GM21717 (cell line): ENCODE measurements at regions not wholly inside any gene's neighbourhood (a gene's known extent, or its start where the extent isn't known, plus 50 kb on each side); places are given as distances from the start of the nearest gene placed in this dataset.

Experiments used
- ATAC-seq: cut with Tn5 transposase; IDR thresholded peaks from one replicate; pipeline ENCODE4 v1.9.1; 2021; ENCODE audit warnings: mild to moderate bottlenecking, moderate library complexity; ENCODE audit not compliant: unreplicated experiment

DNA sequence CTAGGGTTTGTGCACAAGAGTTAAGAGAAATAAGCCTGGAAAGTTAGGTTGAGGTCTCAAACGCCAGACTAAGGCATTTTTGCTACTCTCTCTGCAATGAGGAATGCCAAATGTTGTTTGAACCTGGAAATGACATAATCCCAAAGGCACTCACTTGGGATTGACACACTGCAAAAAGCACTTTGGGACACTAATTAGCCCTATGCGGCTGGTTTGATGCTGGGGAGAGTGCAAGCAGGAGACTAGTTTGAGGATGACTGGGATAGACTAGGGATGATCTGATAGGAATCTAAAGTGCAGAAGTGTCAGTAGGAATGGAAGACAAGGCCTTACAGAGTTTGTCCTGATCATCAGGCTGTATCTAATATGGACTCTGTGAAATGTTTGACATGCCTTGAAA is 469.0 kb downstream of the SLC4A3 start:
- ATAC-seq: no peak

DNA sequence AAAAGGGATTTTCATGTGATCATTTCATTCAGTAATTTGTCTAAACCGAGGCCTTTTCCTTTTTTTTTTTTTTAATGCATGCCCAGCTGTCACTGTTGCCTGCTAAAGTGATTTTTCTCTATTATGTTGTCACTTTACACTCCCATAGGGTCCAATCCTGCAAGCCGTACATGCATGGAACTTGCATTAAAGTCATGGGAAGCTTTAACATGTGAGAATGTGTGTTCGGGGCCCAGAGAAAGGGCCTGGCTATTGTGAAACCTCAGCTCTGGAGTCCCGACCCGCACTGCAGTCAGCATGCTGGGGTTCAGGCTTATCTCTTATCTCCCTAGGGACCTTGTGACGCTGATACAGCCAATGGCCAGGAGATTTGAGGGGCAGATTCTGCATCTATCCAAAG is 474.6 kb downstream of the SLC4A3 start:
- no peak for ATAC-seq

DNA sequence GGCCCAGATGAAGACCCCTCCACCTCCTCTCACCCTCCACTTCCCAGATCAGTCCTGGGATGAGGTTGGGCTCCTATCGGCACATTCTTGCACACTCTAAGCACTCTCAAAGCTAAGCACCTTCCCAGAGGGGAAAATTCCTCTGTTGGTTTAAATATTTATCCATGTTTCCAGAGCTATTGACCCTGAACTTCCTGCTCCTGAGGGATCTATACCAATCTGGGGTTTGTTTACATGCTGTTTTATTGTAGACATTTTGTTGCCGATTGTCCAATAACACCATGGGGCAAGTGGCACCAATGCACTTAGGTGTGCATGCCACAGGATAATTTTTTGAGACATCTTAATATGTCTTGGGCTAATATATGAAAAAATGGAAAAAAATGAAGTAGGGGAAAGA is 476.2 kb downstream of the SLC4A3 start:
- ATAC-seq: no peak

DNA sequence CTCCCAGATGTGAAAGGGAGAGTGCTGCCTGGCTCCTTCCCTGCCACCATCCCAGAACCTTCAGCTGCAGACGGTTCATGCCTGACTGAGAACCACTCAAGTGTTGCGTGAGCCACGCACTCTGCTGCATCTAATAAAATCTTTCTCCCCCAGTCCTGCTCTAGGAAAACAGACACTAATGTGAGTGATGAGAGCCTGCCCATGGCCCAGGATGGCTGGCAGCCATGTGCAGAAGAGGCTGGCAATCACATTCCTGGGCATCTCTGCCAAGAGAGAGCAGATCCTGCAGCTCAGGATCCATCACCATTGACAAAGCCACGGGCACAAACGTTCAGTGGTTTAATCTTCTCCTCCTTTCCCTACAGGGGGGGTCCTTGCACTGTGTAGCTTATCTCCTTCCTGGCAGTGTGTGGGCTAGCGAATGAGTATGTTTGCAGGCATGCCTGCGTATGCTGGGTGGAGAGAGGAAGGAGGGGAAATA is 477.5 kb downstream of the SLC4A3 start:
- ATAC-seq: no peak

DNA sequence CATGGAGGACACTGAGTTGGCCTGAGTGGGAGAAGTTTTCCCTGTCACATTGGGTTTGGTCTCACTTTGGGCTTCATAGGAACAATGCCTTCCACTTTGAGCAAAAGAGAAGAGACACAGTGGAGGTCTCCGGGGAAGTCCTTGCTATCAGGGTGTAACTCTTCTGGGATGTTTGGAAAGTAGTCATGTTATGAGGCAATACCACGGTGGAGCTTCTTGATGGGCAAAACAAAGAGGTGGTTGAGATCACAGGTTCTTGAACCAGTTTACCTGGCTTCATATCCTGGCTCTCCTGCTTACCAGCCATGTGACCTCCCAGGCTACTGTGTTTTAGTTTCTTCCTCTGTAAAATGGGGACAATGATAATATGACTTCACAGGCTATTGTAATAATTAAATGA is 478.6 kb downstream of the SLC4A3 start:
- ATAC-seq: no peak

DNA sequence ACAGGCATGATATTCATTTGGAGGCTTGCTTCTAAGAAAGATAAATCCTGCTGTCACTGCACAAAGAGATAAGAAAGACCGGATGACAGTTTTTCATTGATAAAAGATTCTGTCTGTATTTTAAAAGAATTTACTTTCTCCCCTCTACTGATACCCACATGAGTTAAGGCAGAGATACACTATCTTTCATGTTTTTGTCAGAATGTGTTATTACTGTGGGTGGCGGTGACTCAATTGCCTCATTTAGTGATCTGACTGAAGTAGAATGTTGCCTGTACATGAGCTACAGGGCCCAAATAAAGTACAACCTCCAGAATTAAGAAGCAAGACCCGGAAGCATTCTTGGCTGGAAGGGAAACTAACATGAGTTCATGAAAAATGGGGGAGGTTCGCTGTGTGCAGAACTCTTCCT is 480.0 kb downstream of the SLC4A3 start:
- no peak for ATAC-seq

DNA sequence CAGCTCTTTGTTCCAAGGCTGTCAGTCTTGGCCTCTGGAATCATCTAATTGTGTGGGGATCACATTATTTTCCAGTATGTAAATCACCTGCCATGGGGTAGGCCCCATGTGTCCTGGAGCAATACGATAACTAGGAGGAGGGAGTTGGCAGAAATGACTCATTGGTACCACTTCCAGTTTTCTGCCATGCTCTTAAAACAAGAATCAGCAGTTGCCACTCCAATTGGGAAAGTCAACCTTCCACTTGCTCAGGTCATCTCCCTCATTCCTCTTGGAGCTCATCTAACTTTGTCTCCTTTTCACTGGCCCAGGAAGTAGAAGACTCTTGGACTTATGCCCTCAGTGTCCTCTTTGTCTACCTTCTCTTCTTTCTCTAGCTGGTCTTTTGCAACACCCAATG is 487.0 kb downstream of the SLC4A3 start:
- ATAC-seq: no peak

DNA sequence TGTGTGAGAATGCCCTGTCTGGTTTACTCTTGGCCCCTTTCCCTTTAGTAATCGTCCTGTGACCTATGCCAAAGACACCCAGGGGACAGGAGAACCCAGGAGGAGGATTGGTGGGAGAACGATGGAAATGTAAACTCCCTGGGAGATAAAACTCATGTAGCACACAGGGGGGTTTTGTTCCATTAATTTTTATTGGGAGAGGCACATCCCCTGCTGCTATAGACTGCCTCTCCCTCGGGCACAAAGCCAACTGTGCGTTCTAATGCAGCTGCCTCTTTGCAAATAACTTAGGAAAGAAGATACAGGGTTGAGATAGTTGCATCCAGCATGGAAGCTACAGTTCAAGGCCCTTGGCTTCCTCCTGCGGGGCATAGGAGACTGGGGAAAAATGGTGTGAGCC is 489.6 kb downstream of the SLC4A3 start:
- ATAC-seq: no peak

DNA sequence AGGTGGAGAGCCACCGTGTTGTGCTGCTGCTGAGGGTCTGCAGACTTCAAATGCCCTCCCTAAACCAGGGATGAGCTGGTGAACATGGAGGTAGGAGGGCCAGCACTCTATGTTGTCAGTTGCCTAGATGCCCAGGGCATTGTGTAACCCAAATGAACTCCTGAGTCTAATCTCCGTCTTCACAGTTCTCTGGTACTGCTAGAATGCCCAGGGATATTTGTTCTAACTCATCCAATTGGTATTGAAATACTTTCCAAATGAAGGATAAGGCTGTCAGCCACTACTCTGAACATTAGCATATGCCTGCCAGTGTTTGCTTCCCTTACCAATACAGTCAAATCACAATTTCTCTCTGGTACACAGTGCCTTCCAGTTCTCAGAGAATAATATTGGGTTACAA is 492.6 kb downstream of the SLC4A3 start:
- no peak for ATAC-seq

DNA sequence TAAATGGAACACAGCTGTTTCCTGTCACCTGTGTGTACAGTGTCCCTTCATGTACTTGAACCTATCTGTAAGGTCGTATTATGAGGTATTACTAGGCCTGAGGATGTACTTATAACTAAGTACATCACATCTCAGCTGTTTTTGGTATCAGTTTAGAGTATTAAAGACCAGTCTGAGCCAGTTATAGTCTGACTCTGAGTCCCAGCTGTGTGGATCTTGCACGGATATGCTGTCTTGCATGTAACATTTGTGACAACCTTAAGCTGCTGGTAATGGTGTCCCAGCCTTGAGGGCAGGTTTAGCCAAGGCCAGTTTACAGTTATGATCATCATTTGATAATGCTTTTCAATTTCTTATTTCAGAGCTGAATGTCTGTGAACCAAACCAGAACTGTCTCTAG is 496.3 kb downstream of the SLC4A3 start:
- ATAC-seq: no peak

DNA sequence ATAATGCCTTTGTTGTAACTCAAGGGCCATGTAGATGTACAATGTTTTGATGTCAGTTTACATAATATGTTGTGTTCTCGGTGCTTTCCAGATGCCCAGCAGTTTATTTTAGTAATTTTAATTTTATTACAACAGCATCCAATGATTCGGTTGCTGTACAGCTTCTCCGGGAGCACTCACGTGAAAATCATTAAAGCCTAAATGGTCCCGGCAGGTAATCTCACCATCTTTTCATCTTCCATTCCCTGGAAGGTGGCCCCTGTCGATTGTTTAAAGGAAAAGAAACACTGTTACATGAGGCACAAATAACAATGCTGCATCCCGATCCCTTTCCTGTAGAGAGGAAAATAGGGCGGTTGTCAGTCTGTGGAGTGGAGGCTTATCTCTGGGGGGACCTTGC is 498.1 kb downstream of the SLC4A3 start:
- no peak for ATAC-seq

DNA sequence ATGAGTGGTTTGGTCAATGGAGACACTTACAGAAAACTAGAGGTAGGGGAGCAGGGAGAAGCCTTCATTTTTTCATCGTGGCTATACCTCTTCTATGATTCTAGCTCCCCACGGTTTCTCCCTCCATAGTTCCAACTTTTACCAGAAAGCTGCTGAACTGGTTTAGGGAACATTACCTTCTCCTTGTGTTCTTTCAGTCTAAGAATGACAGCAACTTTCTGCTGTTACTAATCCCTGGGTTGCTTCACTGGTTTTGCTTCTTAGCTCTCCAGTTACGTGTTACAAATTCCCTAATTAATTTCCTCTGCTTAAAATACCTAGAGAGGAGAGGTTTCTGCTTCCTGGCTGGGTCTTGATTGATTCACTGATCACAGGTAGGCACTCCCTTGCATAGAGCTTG is 499.9 kb downstream of the SLC4A3 start:
- ATAC-seq: no peak

DNA sequence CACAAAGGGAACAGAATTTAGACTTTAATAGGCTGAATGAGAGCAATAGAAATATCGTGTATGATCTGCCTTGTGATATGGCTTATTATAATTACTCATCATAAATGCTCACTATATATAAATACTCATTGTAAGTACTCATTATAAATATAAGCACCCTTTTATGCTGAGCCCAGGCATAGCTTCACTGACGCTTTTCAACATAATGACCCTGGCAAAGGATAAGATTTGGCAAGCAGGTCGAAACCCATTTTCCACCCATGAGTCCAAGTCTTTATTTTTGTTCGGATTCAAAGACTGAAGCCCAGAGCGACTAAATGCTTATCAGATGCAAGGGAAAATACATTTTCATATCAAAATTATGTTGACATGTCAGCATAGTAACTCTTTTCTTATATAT is 500.4 kb downstream of the SLC4A3 start:
- no peak for ATAC-seq

DNA sequence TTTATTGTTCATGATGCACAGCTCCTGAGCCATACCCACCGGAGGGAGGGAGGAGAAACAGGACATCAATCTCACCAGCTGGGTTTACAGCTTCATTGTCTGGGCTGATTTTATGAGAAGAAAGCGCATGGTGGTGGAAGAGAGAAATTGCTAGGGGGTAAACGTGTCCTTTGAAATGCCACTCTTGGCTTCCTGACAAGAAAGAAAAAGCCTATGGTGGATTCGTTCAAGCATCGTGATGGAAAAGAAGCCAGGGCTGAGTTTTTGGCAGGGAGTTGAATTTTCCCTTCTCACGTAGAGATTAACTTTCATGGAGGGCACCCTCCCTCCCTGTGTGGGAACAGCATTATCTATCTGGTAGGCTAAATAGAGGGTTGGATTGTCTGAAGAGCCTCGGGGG is 502.0 kb downstream of the SLC4A3 start:
- ATAC-seq: no peak

DNA sequence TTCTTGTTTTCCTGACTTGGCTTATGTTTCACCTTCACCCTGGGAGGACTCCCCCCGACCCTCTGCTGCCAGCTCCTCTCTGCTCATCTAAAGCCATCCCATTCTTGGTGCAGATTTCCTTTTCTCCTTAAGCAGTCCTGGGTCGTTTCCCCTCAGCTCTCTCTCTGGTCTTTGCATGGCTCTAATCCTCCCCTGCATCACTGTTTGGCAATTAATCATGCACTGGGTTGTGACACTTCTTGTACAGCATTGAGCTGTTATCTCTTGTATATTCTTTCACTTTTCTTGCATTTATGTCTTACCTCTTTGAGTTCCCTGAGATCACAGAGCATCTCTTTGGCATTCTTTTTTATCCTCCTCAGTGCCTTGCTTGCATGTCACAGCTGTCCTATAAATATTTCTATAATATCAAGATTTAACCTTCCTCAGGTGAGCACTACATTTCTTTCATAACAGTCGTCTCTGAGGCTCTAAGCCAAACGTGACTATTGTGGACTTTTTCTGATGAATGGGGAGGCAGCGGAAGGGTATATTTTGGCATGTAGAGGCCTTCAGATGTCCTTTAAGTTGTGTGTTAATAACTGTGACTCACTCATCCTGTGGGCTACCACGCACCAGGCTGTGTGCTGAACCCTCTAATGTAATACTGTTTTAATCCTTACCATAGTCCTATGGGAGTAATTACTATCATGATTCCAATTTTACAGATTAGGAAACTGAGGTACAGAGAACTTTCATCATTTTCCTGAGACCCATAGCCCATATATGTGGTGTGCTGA is 507.5 kb downstream of the SLC4A3 start:
- ATAC-seq: no peak

DNA sequence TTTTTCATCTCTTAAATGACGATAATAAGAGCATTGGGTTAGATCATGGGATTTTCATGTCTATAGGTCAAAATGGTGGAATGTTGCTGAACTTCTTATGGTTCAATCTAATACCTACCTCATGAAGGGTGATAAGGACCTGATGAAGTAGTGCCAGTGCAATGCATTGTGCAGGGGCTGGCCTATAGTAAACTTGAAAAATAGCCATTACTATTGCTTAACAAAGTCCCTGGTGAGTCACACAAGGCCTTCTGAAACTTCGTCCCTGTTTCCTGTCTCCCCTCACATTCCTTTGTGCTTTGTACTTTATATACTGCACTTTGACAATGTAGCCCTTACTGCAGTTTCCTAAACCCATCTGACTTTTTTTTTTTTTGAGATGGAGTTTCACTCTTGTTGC is 515.9 kb downstream of the SLC4A3 start:
- no peak for ATAC-seq

DNA sequence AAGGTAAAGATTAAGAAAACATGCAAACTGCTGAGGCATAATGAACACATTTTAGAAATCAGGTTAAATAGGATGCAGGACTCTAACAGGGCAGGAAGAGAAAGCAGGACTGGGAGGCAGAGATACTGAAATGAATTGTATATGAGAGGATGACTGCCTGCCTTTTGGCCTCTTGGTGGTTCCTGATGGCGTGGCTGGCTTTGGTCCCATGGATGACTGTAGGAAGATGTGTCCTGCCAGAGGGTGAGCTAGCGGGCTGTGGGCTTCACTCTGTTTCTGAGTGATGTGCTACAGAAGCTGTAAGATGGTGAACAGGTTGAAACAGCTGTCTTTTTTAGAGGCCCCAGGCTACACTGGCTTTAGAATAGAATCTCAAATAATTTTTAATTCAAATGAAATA is 517.0 kb downstream of the SLC4A3 start:
- ATAC-seq: no peak

DNA sequence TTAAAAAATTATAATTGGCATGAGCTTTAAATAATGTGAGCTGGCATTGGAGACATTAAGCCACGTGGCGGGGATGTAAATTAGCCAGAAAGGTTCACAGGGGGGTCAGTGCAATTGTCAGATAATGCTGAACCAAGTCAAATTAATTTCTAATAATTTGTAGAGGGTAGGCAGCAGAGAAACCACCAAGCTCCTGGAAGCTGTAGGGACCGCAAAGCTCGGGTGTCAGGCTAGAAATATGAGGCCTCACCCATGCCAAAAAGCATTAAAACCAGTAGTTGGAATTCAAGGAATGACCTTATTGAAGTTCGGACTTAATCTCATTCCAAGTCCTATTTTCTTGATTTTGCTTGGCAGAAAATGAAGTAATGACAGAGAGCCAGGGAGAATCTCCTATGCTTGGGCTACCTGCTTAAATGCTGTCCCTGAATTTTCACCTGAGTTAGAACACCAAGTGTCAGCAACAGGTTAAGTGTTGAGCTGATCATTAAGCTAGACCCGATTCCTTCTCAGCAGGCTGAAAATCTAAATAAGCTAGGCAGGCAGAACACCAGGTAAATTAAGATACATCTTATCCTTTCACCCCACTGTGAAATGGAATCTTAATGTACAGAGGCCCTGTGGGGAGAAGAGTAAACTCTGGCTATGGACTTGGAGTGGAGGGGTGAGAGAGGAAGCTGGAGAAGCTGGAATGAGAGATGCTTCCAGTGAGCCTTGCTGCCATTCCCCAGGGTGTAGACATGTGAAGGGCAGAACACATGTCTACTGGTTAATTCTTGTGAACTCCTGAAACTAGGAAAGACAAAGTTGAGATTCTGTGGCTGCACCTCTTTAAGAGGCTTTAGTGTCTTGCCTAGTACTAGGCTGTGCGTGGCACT is 520.0 kb downstream of the SLC4A3 start:
- no peak for ATAC-seq

DNA sequence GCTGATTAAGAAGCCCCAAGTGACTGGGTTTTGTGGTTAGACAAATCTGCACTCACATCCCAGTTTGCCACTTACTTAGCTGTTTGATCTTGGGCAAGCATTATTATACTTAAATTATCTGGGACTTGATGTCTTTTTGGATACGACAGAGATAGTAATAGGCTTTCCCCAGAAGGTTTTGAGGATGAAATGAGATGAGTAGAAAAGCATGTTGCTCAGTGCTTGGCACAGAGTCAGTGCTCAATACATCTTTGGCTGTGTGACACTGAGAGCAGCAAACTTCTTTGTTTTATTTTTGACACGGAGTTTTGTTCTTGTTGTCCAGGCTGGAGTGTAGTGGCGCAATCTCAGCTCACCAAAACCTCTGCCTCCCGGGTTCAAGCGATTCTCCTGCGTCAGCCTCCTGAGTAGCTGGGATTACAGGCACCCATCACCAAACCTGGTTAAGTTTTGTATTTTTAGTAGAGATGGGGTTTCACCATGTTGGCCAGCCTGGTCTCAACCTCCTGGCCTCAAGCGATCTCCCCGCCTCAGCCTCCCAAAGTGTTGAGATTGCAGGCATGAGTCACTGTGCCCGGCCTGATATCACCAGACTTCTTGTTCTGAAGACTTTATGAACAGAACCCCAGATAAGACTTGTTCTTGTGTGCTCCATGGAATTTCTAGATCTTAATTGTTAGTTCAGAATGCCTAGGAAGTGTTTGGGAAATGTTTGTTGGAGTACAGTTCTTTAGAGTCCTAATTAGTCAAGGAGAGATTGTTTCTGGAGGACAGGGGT is 521.2 kb downstream of the SLC4A3 start:
- ATAC-seq: no peak

DNA sequence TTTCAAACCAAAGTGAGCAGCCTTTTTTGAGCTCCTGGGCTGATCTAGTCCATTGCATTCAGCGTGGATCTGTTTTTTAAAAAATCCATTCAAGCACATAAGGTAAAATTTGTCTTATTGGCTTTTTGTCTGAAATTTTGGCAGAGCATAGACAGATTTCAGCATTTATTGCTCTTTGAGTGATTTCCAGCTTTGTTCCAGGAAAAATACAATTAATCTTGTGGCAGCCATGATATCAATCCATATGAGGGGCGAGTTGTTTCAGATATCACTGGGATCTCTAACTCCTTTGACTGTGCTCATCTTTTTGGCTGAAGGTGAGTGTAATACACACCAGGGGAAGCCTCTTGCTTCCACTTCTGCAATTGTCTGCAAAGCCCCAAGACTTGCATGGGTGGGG is 523.9 kb downstream of the SLC4A3 start:
- no peak for ATAC-seq

DNA sequence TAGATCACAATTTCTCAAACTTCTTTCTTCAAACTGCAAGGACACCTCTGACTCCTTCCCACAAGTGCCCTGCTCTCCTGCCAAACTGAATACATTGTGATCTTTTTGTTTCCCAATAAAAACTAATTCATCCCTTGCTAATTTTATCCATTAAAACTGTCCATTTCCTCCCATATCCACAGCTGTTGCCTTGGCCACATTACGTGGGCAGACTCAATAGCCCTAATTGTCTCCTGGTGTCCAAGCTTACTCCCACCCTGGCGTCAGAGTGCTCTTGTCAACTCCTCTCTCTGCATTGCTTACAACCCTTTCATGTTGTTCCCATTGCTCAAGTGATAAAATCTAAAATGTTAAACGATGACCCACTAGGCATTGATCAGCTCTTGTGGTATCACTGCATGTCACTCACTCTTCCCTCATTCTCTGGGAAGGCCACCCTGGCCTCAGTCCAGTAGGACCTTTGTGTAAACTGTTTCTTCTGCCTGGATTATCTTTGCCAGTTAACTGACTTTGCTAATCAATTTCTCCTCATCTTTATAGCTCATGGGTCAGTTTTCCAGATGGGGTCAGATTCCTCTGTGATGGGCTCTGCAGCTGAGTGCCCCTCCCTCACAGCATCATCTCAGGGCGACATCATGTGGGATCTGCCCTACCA is 525.0 kb downstream of the SLC4A3 start:
- no peak for ATAC-seq
